ENCODE measurements at regions not wholly inside any gene's neighbourhood (a gene's known extent, or its start where the extent isn't known, plus 50 kb on each side); places are given as distances from the start of the nearest gene placed in this dataset.
"Not testable (repeated sequence)": the region's sequence is repeated elsewhere in the genome, so short reads cannot be mapped to it uniquely, and the experiment has no call there.

GRCh38 chr15:22267761-22268160, 187.4 kb downstream of the OR4M2 start:
- no peaks in the 10 kb centered on the region for H4K20me1 ChIP-seq (replicated peaks; ENCODE audit: control insufficient read depth, extremely low read depth, insufficient read depth, low read length)
- no peaks in the 10 kb centered on the region for H3K36me3 ChIP-seq (ENCODE audit: control insufficient read depth in 2 of 2, extremely low read depth in 1 of 2, insufficient read depth in 2 of 2, low read length in 2 of 2)
- FAIRE-seq (no peak), DNase-seq (ENCODE audit: low read depth, low spot score) (no peak)
- H3K9me3 ChIP-seq (replicated peaks; ENCODE audit: control insufficient read depth, insufficient read depth, low read length) = peaks cover 19% of the 10 kb centered on the region
- no peak for TF ChIP-seq FOS (IDR thresholded peaks at IDR 0.05; ENCODE audit: borderline replicate concordance, insufficient read depth, low read length)
- no peak for TF ChIP-seq MAX (IDR thresholded peaks at IDR 0.05; ENCODE audit: insufficient read depth, insufficient read length)
- no peak for TF ChIP-seq JUN (IDR thresholded peaks at IDR 0.05; ENCODE audit: borderline replicate concordance, insufficient read depth, insufficient read length, low read depth)
- no peak for TF ChIP-seq EZH2 (IDR thresholded peaks at IDR 0.05; ENCODE audit: borderline replicate concordance, low read depth, low read length, severe bottlenecking)
- no peak for TF ChIP-seq POLR2AphosphoS5 (IDR thresholded peaks at IDR 0.05; ENCODE audit: insufficient read depth, low read depth, low read length)
- no peak for TF ChIP-seq MYC (IDR thresholded peaks at IDR 0.05; ENCODE audit: low read depth, low read length)
- TF ChIP-seq POLR2A (IDR thresholded peaks at IDR 0.05; ENCODE audit: low read depth, low read length) = no peak
- TF ChIP-seq GATA2 (IDR thresholded peaks at IDR 0.05; ENCODE audit: insufficient read depth, insufficient read length, low read depth, low read length) = no peak
- TF ChIP-seq CTCF (IDR thresholded peaks at IDR 0.05; ENCODE audit: extremely low read depth in 1 of 2, insufficient read depth in 1 of 2, low read depth in 1 of 2, low read length in 2 of 2) = no peak
- ChIA-PET POLR2A (no interaction called here), CTCF (no interaction called here)
- intact Hi-C loops (cut with micrococcal nuclease) = no loop called here
- H3K79me2 ChIP-seq (ENCODE audit: control insufficient read depth, insufficient read depth, low read length) = no peaks in the 10 kb centered on the region
- no peak overlapping the region for H3K4me2 ChIP-seq (ENCODE audit: insufficient read depth, low read length)
- no peak overlapping the region for H3K27ac ChIP-seq (ENCODE audit: insufficient read depth, low read depth, low read length)
- no peaks in the 10 kb centered on the region for H3K27me3 ChIP-seq (ENCODE audit: control insufficient read depth in 2 of 2, insufficient read depth in 2 of 2, low read length in 2 of 2)
- no peak overlapping the region for H3K9ac ChIP-seq (replicated peaks; ENCODE audit: extremely low read depth, insufficient read depth, low read length)
- no peak overlapping the region for H3K4me3 ChIP-seq (replicated peaks in 1 of 3; ENCODE audit: insufficient read depth in 1 of 3, low read depth in 1 of 3, low read length in 3 of 3)
- H3K9me1 ChIP-seq (replicated peaks; ENCODE audit: control insufficient read depth, extremely low read depth, insufficient read depth, low read length) = no peaks in the 10 kb centered on the region
- no TSS peak for BruUV-seq (replicated peaks)
- no peak overlapping the region for H2AFZ ChIP-seq (ENCODE audit: low read depth, low read length)
- dilution Hi-C loops (cut with MboI; ENCODE audit: extremely low pct_ligation_motif_present, low sequenced_read_pairs) = no loop called here
- H3K4me1 ChIP-seq (ENCODE audit: control insufficient read depth, extremely low read depth, insufficient read depth, low read length) = no peaks in the 10 kb centered on the region

GRCh38 chr15:22268201-22268600, 187.9 kb downstream of the OR4M2 start:
- H3K36me3 ChIP-seq (ENCODE audit: control insufficient read depth in 2 of 2, extremely low read depth in 1 of 2, insufficient read depth in 2 of 2, low read length in 2 of 2); intact Hi-C loops (cut with micrococcal nuclease); H3K4me2 ChIP-seq (ENCODE audit: insufficient read depth, low read length); H3K27ac ChIP-seq (ENCODE audit: insufficient read depth, low read depth, low read length); H4K20me1 ChIP-seq (replicated peaks; ENCODE audit: control insufficient read depth, extremely low read depth, insufficient read depth, low read length); H3K4me3 ChIP-seq (replicated peaks in 1 of 3; ENCODE audit: insufficient read depth in 1 of 3, low read depth in 1 of 3, low read length in 3 of 3); H3K9ac ChIP-seq (replicated peaks; ENCODE audit: extremely low read depth, insufficient read depth, low read length); H3K4me1 ChIP-seq (ENCODE audit: control insufficient read depth, extremely low read depth, insufficient read depth, low read length); FAIRE-seq; H3K9me1 ChIP-seq (replicated peaks; ENCODE audit: control insufficient read depth, extremely low read depth, insufficient read depth, low read length); DNase-seq (ENCODE audit: low read depth, low spot score); dilution Hi-C loops (cut with MboI; ENCODE audit: extremely low pct_ligation_motif_present, low sequenced_read_pairs); H3K79me2 ChIP-seq (ENCODE audit: control insufficient read depth, insufficient read depth, low read length); BruUV-seq (replicated peaks); CTCF ChIA-PET; POLR2A ChIA-PET; H3K27me3 ChIP-seq (ENCODE audit: control insufficient read depth in 2 of 2, insufficient read depth in 2 of 2, low read length in 2 of 2); H2AFZ ChIP-seq (ENCODE audit: low read depth, low read length): not testable (repeated sequence)
- peaks cover 17% of the 10 kb centered on the region for H3K9me3 ChIP-seq (replicated peaks; ENCODE audit: control insufficient read depth, insufficient read depth, low read length)

GRCh38 chr15:22268654-22269053, 188.3 kb downstream of the OR4M2 start:
- H2AFZ ChIP-seq (ENCODE audit: low read depth, low read length); H3K4me1 ChIP-seq (ENCODE audit: control insufficient read depth, extremely low read depth, insufficient read depth, low read length); H3K27me3 ChIP-seq (ENCODE audit: control insufficient read depth in 2 of 2, insufficient read depth in 2 of 2, low read length in 2 of 2); DNase-seq (ENCODE audit: low read depth, low spot score); H3K36me3 ChIP-seq (ENCODE audit: control insufficient read depth in 2 of 2, extremely low read depth in 1 of 2, insufficient read depth in 2 of 2, low read length in 2 of 2); CTCF ChIA-PET; BruUV-seq (replicated peaks); H3K4me3 ChIP-seq (replicated peaks in 1 of 3; ENCODE audit: insufficient read depth in 1 of 3, low read depth in 1 of 3, low read length in 3 of 3); H3K9ac ChIP-seq (replicated peaks; ENCODE audit: extremely low read depth, insufficient read depth, low read length); POLR2A ChIA-PET; intact Hi-C loops (cut with micrococcal nuclease); H4K20me1 ChIP-seq (replicated peaks; ENCODE audit: control insufficient read depth, extremely low read depth, insufficient read depth, low read length); H3K4me2 ChIP-seq (ENCODE audit: insufficient read depth, low read length); dilution Hi-C loops (cut with MboI; ENCODE audit: extremely low pct_ligation_motif_present, low sequenced_read_pairs); H3K27ac ChIP-seq (ENCODE audit: insufficient read depth, low read depth, low read length); H3K79me2 ChIP-seq (ENCODE audit: control insufficient read depth, insufficient read depth, low read length); H3K9me1 ChIP-seq (replicated peaks; ENCODE audit: control insufficient read depth, extremely low read depth, insufficient read depth, low read length); FAIRE-seq: not testable (repeated sequence)
- H3K9me3 ChIP-seq (replicated peaks; ENCODE audit: control insufficient read depth, insufficient read depth, low read length) = peaks cover 16% of the 10 kb centered on the region
